GM23338 (cell line): ENCODE measurements at regions not wholly inside any gene's neighbourhood (a gene's known extent, or its start where the extent isn't known, plus 50 kb on each side); places are given as distances from the start of the nearest gene placed in this dataset.

ENCODE experiments used
- CREB1 ChIP-seq: fragments of 250-450 bp; sonication (Bioruptor Pico); IDR thresholded peaks from 2 replicates; pipeline ENCODE4 v1.5.0; 2020; ENCODE audit warnings: low read depth, mild to moderate bottlenecking, moderate library complexity
- JUNB ChIP-seq: IDR thresholded peaks from one replicate; pipeline ENCODE4 v1.6.1; 2016; ENCODE audit warnings: antibody characterized with exemption; ENCODE audit not compliant: unreplicated experiment
- TF ChIP-seq, protein P1 (sequence below), 2 experiments: fragments of 200-600 bp in 1 of 2; sonication (generic) in 1 of 2; conservative IDR thresholded peaks; 2 replicates each; pipeline versions ENCODE4 v1.5.1 to v1.6.1; 2016 to 2017; ENCODE audit warnings: antibody characterized with exemption in 2 of 2, low read depth in 2 of 2, mild to moderate bottlenecking in 2 of 2, moderate library complexity in 1 of 2

DNA sequence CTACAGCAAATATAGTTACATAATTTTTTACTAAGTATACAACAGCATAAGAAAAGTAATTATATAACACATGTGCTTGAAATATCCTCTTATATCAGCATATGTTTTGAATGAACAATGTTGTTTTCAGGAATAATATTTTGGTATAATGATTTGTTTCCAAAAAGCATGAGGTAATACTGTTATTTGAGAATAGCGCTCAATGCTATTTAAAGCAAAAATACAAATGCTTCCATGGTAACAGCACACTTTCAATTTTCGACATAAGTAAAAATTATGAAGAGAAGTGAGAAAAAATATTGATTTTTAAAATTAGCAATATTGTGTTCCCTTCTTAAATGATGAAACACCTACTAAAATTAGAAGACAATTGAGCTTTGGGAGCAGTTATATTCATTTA lies 715.9 kb upstream of the ATXN8OS start:
- TF ChIP-seq JUNB, result no peak
- TF ChIP-seq, protein P1, sequence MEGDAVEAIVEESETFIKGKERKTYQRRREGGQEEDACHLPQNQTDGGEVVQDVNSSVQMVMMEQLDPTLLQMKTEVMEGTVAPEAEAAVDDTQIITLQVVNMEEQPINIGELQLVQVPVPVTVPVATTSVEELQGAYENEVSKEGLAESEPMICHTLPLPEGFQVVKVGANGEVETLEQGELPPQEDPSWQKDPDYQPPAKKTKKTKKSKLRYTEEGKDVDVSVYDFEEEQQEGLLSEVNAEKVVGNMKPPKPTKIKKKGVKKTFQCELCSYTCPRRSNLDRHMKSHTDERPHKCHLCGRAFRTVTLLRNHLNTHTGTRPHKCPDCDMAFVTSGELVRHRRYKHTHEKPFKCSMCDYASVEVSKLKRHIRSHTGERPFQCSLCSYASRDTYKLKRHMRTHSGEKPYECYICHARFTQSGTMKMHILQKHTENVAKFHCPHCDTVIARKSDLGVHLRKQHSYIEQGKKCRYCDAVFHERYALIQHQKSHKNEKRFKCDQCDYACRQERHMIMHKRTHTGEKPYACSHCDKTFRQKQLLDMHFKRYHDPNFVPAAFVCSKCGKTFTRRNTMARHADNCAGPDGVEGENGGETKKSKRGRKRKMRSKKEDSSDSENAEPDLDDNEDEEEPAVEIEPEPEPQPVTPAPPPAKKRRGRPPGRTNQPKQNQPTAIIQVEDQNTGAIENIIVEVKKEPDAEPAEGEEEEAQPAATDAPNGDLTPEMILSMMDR (conservative IDR thresholded peaks at IDR 0.05; ENCODE audit: low read depth in 2 of 2), result no peak
- TF ChIP-seq CREB1 (CRISPR knock-in tag), result no peak
